HG03064 (cell line): ENCODE measurements at regions not wholly inside any gene's neighbourhood (a gene's known extent, or its start where the extent isn't known, plus 50 kb on each side); places are given as distances from the start of the nearest gene placed in this dataset.

Experiments used
- ATAC-seq: cut with Tn5 transposase; IDR thresholded peaks from one replicate; pipeline ENCODE4 v1.9.1; 2021; ENCODE audit warnings: low read depth; ENCODE audit not compliant: unreplicated experiment

- no peak for ATAC-seq
Measured at GRCh38 chr6:137772541-137773250, 94.4 kb upstream of the TNFAIP3 start.

- ATAC-seq = no peak
Measured at GRCh38 chr6:137775227-137775626, 91.8 kb upstream of the TNFAIP3 start.

- no peak for ATAC-seq
Measured at GRCh38 chr6:137775720-137776119, 91.3 kb upstream of the TNFAIP3 start.

- no peak for ATAC-seq
Measured at GRCh38 chr6:137776256-137776655, 90.8 kb upstream of the TNFAIP3 start.

- ATAC-seq = no peak
Measured at GRCh38 chr6:137776786-137777686, 90.0 kb upstream of the TNFAIP3 start.

- ATAC-seq = no peak
Measured at GRCh38 chr6:137777687-137778075, 89.4 kb upstream of the TNFAIP3 start.

- no peak for ATAC-seq
Measured at GRCh38 chr6:137779982-137780381, 87.1 kb upstream of the TNFAIP3 start.

GRCh38 chr6:137780447-137781034 is 86.5 kb upstream of the TNFAIP3 start:
- no peak for ATAC-seq

- ATAC-seq = no peak
Measured at GRCh38 chr6:137781639-137782038, 85.4 kb upstream of the TNFAIP3 start.

GRCh38 chr6:137782166-137783039 is 84.7 kb upstream of the TNFAIP3 start:
- no peak for ATAC-seq

GRCh38 chr6:137783710-137784109 is 83.3 kb upstream of the TNFAIP3 start:
- no peak for ATAC-seq

- ATAC-seq = no peak
Measured at GRCh38 chr6:137784583-137784982, 82.5 kb upstream of the TNFAIP3 start.

- no peak for ATAC-seq
Measured at GRCh38 chr6:137787016-137787415, 80.0 kb upstream of the TNFAIP3 start.

- ATAC-seq = no peak
Measured at GRCh38 chr6:137788248-137788647, 78.8 kb upstream of the TNFAIP3 start.

- ATAC-seq = no peak
Measured at GRCh38 chr6:137791281-137792159, 75.5 kb upstream of the TNFAIP3 start.

GRCh38 chr6:137792160-137793033 is 74.7 kb upstream of the TNFAIP3 start:
- no peak for ATAC-seq

GRCh38 chr6:137793805-137794515 is 73.1 kb upstream of the TNFAIP3 start:
- no peak for ATAC-seq
